ENCODE measurements at regions not wholly inside any gene's neighbourhood (a gene's known extent, or its start where the extent isn't known, plus 50 kb on each side); places are given as distances from the start of the nearest gene placed in this dataset.

- H3K4me1 ChIP-seq: no peaks in the 10 kb centered on the region
- H3K27ac ChIP-seq: no peak overlapping the region
- 46 to 54% (median 52%) methylated on average over 4 of the region's 4 CpGs for whole genome bisulfite sequencing, 5 donors
- H3K27me3 ChIP-seq: no peaks in the 10 kb centered on the region
- intact Hi-C loops (cut with DNase I; ENCODE audit: low total_unique reads): no loop called here
- no peaks in the 10 kb centered on the region for H3K36me3 ChIP-seq
- peak in 1 of 2 donors; percentile 3 for DNase-seq
- no peak overlapping the region for H3K4me3 ChIP-seq
- TF ChIP-seq, protein P1, sequence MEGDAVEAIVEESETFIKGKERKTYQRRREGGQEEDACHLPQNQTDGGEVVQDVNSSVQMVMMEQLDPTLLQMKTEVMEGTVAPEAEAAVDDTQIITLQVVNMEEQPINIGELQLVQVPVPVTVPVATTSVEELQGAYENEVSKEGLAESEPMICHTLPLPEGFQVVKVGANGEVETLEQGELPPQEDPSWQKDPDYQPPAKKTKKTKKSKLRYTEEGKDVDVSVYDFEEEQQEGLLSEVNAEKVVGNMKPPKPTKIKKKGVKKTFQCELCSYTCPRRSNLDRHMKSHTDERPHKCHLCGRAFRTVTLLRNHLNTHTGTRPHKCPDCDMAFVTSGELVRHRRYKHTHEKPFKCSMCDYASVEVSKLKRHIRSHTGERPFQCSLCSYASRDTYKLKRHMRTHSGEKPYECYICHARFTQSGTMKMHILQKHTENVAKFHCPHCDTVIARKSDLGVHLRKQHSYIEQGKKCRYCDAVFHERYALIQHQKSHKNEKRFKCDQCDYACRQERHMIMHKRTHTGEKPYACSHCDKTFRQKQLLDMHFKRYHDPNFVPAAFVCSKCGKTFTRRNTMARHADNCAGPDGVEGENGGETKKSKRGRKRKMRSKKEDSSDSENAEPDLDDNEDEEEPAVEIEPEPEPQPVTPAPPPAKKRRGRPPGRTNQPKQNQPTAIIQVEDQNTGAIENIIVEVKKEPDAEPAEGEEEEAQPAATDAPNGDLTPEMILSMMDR (IDR thresholded peaks at IDR 0.05): no peak
- no peak for TF ChIP-seq POLR2A (IDR thresholded peaks at IDR 0.05)
- TF ChIP-seq EP300 (IDR thresholded peaks at IDR 0.05): no peak
- no peak for TF ChIP-seq POLR2AphosphoS5 (IDR thresholded peaks at IDR 0.05)
- H3K9me3 ChIP-seq: no peaks in the 10 kb centered on the region
These were observed 848.8 kb downstream of the TDRD15 start for GRCh38 chr2:21972586-21972985.

- Histone ChIP-seq H3K4me3 (no peak overlapping the region), H3K4me1 (no peaks in the 10 kb centered on the region), H3K9me3 (peaks cover 0 to 23% (median 10%) of the 10 kb centered on the region in 4 donors), H3K27me3 (no peaks in the 10 kb centered on the region), H3K27ac (no peak overlapping the region), H3K36me3 (no peaks in the 10 kb centered on the region)
- TF ChIP-seq EP300 (IDR thresholded peaks at IDR 0.05): no peak
- TF ChIP-seq POLR2A (IDR thresholded peaks at IDR 0.05): no peak
- TF ChIP-seq, protein P1 (IDR thresholded peaks at IDR 0.05): no peak
- TF ChIP-seq POLR2AphosphoS5 (IDR thresholded peaks at IDR 0.05): no peak
- WGBS, 5 donors: 74 to 84% (median 80%) methylated on average over 1 of the region's 1 CpG
- intact Hi-C loops (cut with DNase I; ENCODE audit: low total_unique reads): no loop called here
- peak in 1 of 2 donors; percentile 3 for DNase-seq
These were observed 857.4 kb downstream of the TDRD15 start for GRCh38 chr2:21981127-21981526.

DNA sequence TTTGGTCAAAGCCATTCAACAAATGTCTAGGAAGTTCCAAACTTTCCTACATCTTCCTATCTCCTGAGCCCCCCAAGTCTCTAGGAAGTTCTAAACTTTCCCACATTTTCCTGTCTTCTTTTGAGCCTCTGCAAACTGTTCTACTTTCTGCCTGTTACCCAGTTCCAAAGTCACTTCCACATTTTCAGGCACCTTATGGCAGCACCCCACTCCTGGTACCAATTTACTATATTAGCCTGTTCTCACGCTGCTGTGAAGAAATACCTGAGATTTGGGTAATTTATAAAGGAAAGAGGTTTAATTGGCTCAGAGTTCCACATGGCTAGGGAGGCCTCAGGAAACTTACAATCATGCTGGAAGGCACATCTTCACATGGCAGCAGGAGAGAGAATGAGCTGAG, 869.2 kb downstream of the TDRD15 start:
- no peak for DNase-seq
- Histone ChIP-seq H3K36me3 (no peaks in the 10 kb centered on the region), H3K4me1 (no peaks in the 10 kb centered on the region), H3K27me3 (no peaks in the 10 kb centered on the region), H3K9me3 (peaks cover 11 to 31% (median 24%) of the 10 kb centered on the region in 4 donors), H3K4me3 (no peak overlapping the region), H3K27ac (no peak overlapping the region)
- intact Hi-C loops (cut with DNase I; ENCODE audit: low total_unique reads): no loop called here
- WGBS, 5 donors: 88 to 96% (median 93%) methylated on average over 1 of the region's 1 CpG
- TF ChIP-seq EP300 (IDR thresholded peaks at IDR 0.05) (no peak), POLR2AphosphoS5 (IDR thresholded peaks at IDR 0.05) (no peak), POLR2A (IDR thresholded peaks at IDR 0.05) (no peak)
- TF ChIP-seq, protein P1 (IDR thresholded peaks at IDR 0.05): no peak

GRCh38 chr2:21996339-21996738, 872.6 kb downstream of the TDRD15 start:
- Histone ChIP-seq H3K27me3 (no peaks in the 10 kb centered on the region), H3K4me1 (no peaks in the 10 kb centered on the region), H3K9me3 (peaks cover 11 to 23% (median 22%) of the 10 kb centered on the region in 4 donors), H3K36me3 (no peaks in the 10 kb centered on the region), H3K4me3 (no peak overlapping the region), H3K27ac (no peak overlapping the region)
- TF ChIP-seq POLR2AphosphoS5 (IDR thresholded peaks at IDR 0.05): no peak
- no peak for TF ChIP-seq POLR2A (IDR thresholded peaks at IDR 0.05)
- TF ChIP-seq, protein P1 (IDR thresholded peaks at IDR 0.05): no peak
- TF ChIP-seq EP300 (IDR thresholded peaks at IDR 0.05): no peak
- DNase-seq: no peak
- intact Hi-C loops (cut with DNase I; ENCODE audit: low total_unique reads): no loop called here
- WGBS, 5 donors: 66 to 82% (median 77%) methylated on average over 5 of the region's 5 CpGs
